Heart left ventricle (tissue), 13 donors: ENCODE measurements at regions not wholly inside any gene's neighbourhood (a gene's known extent, or its start where the extent isn't known, plus 50 kb on each side); places are given as distances from the start of the nearest gene placed in this dataset.

Experiments used
- POLR2A ChIP-seq, 2 donors: fragments of 450-650 bp; IDR thresholded peaks; one replicate each; pipeline ENCODE4 v1.6.1; 2017; ENCODE audit warnings: antibody characterized with exemption in 2 of 2, mild to moderate bottlenecking in 2 of 2, moderate library complexity in 2 of 2
- TF ChIP-seq, protein P1 (sequence below), 12 donors: fragments of 200-600 bp; sonication (generic) in 4 of 12; IDR thresholded peaks; one replicate each; pipeline versions ENCODE4 v1.5.0 to v1.8.0; 2018 to 2022; ENCODE audit warnings: antibody characterized with exemption in 12 of 12, mild to moderate bottlenecking in 5 of 12
- donor health status: ischemic (EF 13 %, LVEDD 7.1; RV severe dilation, severe dysfunction).
- donor health status: DM: no; HTN: yes; CAD: no.
- donor health status: DM: no; HTN: no; CAD: no.
- donor health status: ischemic (EF 25% LVEDD 6.9; RV normal size, moderate dysfunction).
- donor health status: ischemic (EF 25% LVEDD 5.7; RV mildly dilated, moderate dysfunction).
- donor health status: ischemic (EF 35%, LVEDD 5.7; RV mildly dilated, moderate dysfunction).
- donor health status: nonischemic (EF 11% LVEDD 7.7; RV severe dilation, severe dysfunction).
- donor health status: DM: yes; HTN: yes; CAD: no.
- donor health status: PGD.
- donor health status: ischemic (EF 29% LVEDD 5.4; RV normal size, mild dysfunction).
- donor health status: nonischemic (EF 23%, LVEDD 6.1; RV moderate dilation, normal function).

GRCh38 chr11:96842731-96843130 lies 452.9 kb downstream of the JRKL start:
- TF ChIP-seq, protein P1, sequence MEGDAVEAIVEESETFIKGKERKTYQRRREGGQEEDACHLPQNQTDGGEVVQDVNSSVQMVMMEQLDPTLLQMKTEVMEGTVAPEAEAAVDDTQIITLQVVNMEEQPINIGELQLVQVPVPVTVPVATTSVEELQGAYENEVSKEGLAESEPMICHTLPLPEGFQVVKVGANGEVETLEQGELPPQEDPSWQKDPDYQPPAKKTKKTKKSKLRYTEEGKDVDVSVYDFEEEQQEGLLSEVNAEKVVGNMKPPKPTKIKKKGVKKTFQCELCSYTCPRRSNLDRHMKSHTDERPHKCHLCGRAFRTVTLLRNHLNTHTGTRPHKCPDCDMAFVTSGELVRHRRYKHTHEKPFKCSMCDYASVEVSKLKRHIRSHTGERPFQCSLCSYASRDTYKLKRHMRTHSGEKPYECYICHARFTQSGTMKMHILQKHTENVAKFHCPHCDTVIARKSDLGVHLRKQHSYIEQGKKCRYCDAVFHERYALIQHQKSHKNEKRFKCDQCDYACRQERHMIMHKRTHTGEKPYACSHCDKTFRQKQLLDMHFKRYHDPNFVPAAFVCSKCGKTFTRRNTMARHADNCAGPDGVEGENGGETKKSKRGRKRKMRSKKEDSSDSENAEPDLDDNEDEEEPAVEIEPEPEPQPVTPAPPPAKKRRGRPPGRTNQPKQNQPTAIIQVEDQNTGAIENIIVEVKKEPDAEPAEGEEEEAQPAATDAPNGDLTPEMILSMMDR (IDR thresholded peaks at IDR 0.05): no peak
- TF ChIP-seq POLR2A (IDR thresholded peaks at IDR 0.05): no peak
